ENCODE measurements at regions not wholly inside any gene's neighbourhood (a gene's known extent, or its start where the extent isn't known, plus 50 kb on each side); places are given as distances from the start of the nearest gene placed in this dataset.

DNA sequence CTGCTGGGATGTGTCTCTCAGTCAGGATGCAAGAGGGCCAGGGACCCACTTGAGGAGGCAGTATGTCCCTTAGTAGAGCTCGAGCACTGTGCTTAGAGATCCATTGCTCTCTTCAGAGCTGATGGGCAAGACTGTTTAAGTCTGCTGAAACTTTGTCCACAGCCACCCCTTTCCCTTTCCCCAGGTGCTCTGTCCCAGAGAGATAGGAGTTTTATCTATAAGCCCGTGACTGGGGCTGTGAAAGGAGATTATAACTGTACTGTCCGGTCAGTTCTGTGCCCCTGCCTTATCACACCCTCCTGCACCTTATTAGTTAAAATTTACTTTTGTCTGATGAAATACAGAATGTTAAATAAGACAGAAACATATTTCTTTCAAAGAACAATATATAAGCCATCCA is 378.4 kb downstream of the PABPC4L start:
- no peak for TF ChIP-seq POLR2AphosphoS5 (IDR thresholded peaks at IDR 0.05)
- TF ChIP-seq EP300 (IDR thresholded peaks at IDR 0.05; ENCODE audit: low read depth): no peak
- TF ChIP-seq, protein P1, sequence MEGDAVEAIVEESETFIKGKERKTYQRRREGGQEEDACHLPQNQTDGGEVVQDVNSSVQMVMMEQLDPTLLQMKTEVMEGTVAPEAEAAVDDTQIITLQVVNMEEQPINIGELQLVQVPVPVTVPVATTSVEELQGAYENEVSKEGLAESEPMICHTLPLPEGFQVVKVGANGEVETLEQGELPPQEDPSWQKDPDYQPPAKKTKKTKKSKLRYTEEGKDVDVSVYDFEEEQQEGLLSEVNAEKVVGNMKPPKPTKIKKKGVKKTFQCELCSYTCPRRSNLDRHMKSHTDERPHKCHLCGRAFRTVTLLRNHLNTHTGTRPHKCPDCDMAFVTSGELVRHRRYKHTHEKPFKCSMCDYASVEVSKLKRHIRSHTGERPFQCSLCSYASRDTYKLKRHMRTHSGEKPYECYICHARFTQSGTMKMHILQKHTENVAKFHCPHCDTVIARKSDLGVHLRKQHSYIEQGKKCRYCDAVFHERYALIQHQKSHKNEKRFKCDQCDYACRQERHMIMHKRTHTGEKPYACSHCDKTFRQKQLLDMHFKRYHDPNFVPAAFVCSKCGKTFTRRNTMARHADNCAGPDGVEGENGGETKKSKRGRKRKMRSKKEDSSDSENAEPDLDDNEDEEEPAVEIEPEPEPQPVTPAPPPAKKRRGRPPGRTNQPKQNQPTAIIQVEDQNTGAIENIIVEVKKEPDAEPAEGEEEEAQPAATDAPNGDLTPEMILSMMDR (IDR thresholded peaks at IDR 0.05): no peak
